ENCODE measurements at regions not wholly inside any gene's neighbourhood (a gene's known extent, or its start where the extent isn't known, plus 50 kb on each side); places are given as distances from the start of the nearest gene placed in this dataset.

GRCh38 chr4:187118166-187118565, 394.5 kb upstream of the FAT1 start:
- no peak for TF ChIP-seq CTCF (IDR thresholded peaks at IDR 0.05; ENCODE audit: insufficient read depth, low read length, poor library complexity, severe bottlenecking)
- TF ChIP-seq EZH2phosphoT487 (conservative IDR thresholded peaks at IDR 0.05; ENCODE audit: low read length), result no peak

Data from SU-DHL-6 (cell line).